Neural progenitor cell (in vitro differentiated cells): ENCODE measurements at regions not wholly inside any gene's neighbourhood (a gene's known extent, or its start where the extent isn't known, plus 50 kb on each side); places are given as distances from the start of the nearest gene placed in this dataset.

Experiments
- DNase-seq: peaks from one replicate; pipeline ENCODE4 v3.0.0-alpha.2; 2016; ENCODE audit warnings: low spot score
- H2AFZ ChIP-seq: fragments of 200-600 bp; sonication (generic); replicated peaks from 2 replicates; pipeline ENCODE4 v1.6.1; 2016; ENCODE audit warnings: antibody characterized with exemption
- H3F3A ChIP-seq: fragments of 200-600 bp; sonication (generic); 2 replicates; pipeline ENCODE4 v1.6.1; 2016; ENCODE audit warnings: antibody characterized with exemption, low read depth
- H3K27ac ChIP-seq: fragments of 200-600 bp; sonication (generic); 2 replicates; pipeline ENCODE4 v1.5.1; 2016; ENCODE audit warnings: mild to moderate bottlenecking
- H3K27me3 ChIP-seq: fragments of 200-600 bp; sonication (generic); 2 replicates; pipeline ENCODE4 v1.6.1; 2016; ENCODE audit warnings: mild to moderate bottlenecking, moderate library complexity
- H3K36me3 ChIP-seq: fragments of 200-600 bp; sonication (generic); 2 replicates; pipeline ENCODE4 v1.5.1; 2016
- H3K4me1 ChIP-seq: fragments of 200-600 bp; sonication (generic); 2 replicates; pipeline ENCODE4 v1.6.1; 2016; ENCODE audit warnings: mixed run types
- H3K4me2 ChIP-seq: fragments of 200-600 bp; sonication (generic); 2 replicates; pipeline ENCODE4 v1.6.1; 2016
- H3K4me3 ChIP-seq: fragments of 200-600 bp; sonication (generic); 2 replicates; pipeline ENCODE4 v1.5.1; 2016
- H3K79me2 ChIP-seq: fragments of 200-600 bp; sonication (generic); 2 replicates; pipeline ENCODE4 v1.6.1; 2016; ENCODE audit warnings: low read depth
- H3K9ac ChIP-seq: fragments of 200-600 bp; sonication (generic); 2 replicates; pipeline ENCODE4 v1.6.1; 2016
- H3K9me3 ChIP-seq: fragments of 200-600 bp; sonication (generic); 2 replicates; pipeline ENCODE4 v1.5.1; 2016; ENCODE audit warnings: low read depth
- H4K20me1 ChIP-seq: fragments of 200-600 bp; sonication (generic); 2 replicates; pipeline ENCODE4 v1.6.1; 2016; ENCODE audit warnings: low read depth
- H3K27ac Mint-ChIP-seq: 3 replicates; pipeline ENCODE4 v1.8.0; 2021; ENCODE audit warnings: mixed read lengths
- H3K27me3 Mint-ChIP-seq: 2 replicates; pipeline ENCODE4 v1.8.0; 2022; ENCODE audit warnings: low read depth, mild to moderate bottlenecking, inconsistent platforms, moderate library complexity, mixed read lengths; ENCODE audit not compliant: insufficient read depth
- H3K36me3 Mint-ChIP-seq: 3 replicates; pipeline ENCODE4 v1.8.0; 2021; ENCODE audit warnings: mixed read lengths
- H3K4me1 Mint-ChIP-seq: 3 replicates; pipeline ENCODE4 v1.8.0; 2021; ENCODE audit warnings: mixed read lengths
- H3K4me3 Mint-ChIP-seq: 3 replicates; pipeline ENCODE4 v1.8.0; 2021; ENCODE audit warnings: mild to moderate bottlenecking, moderate library complexity, mixed read lengths
- H3K9me3 Mint-ChIP-seq: 3 replicates; pipeline ENCODE4 v1.8.0; 2020; ENCODE audit warnings: mixed read lengths
- CTCF ChIP-seq: fragments of 200-600 bp; sonication (generic); IDR thresholded peaks from 2 replicates; pipeline ENCODE4 v1.5.1; 2017; ENCODE audit warnings: antibody characterized with exemption, mild to moderate bottlenecking
- EZH2 ChIP-seq: fragments of 200-600 bp; sonication (generic); IDR thresholded peaks from 2 replicates; pipeline ENCODE4 v1.6.1; 2017; ENCODE audit warnings: antibody characterized with exemption, mild to moderate bottlenecking, moderate library complexity
- EZH2phosphoT487 ChIP-seq: fragments of 200-600 bp; sonication (generic); IDR thresholded peaks from 2 replicates; pipeline ENCODE4 v1.6.1; 2017; ENCODE audit warnings: antibody characterized with exemption

GRCh38 chr2:20118051-20118450, 66.6 kb upstream of the LAPTM4A start:
- no peak overlapping the region for H2AFZ ChIP-seq
- no peak overlapping the region for H3K4me3 ChIP-seq
- H3K9me3 ChIP-seq: no peaks in the 10 kb centered on the region
- H3K79me2 ChIP-seq: no peaks in the 10 kb centered on the region
- H3K36me3 ChIP-seq: no peaks in the 10 kb centered on the region
- H3K27ac ChIP-seq: no peak overlapping the region
- H3K4me2 ChIP-seq: no peak overlapping the region
- DNase-seq: no peak
- no peak for TF ChIP-seq EZH2
- Mint-ChIP-seq H3K9me3 (no peaks in the 10 kb centered on the region), H3K27ac (no peak overlapping the region), H3K36me3 (no peaks in the 10 kb centered on the region), H3K4me3 (no peak overlapping the region), H3K4me1 (no peaks in the 10 kb centered on the region), H3K27me3 (peaks cover 4% of the 10 kb centered on the region)
- no peaks in the 10 kb centered on the region for H3F3A ChIP-seq
- H3K27me3 ChIP-seq: no peaks in the 10 kb centered on the region
- no peak overlapping the region for H3K9ac ChIP-seq
- H3K4me1 ChIP-seq: no peaks in the 10 kb centered on the region
- H4K20me1 ChIP-seq: no peaks in the 10 kb centered on the region

GRCh38 chr2:20115902-20116301, 64.5 kb upstream of the LAPTM4A start:
- DNase-seq: no peak
- Histone ChIP-seq H3K9me3 (no peaks in the 10 kb centered on the region), H3F3A (no peaks in the 10 kb centered on the region), H3K79me2 (no peaks in the 10 kb centered on the region), H3K27ac (no peak overlapping the region), H3K4me2 (no peak overlapping the region), H3K4me1 (no peaks in the 10 kb centered on the region), H2AFZ (no peak overlapping the region), H3K36me3 (no peaks in the 10 kb centered on the region), H4K20me1 (no peaks in the 10 kb centered on the region), H3K27me3 (no peaks in the 10 kb centered on the region), H3K4me3 (no peak overlapping the region), H3K9ac (no peak overlapping the region)
- Mint-ChIP-seq H3K27ac (no peak overlapping the region), H3K9me3 (no peaks in the 10 kb centered on the region), H3K4me3 (no peak overlapping the region), H3K36me3 (no peaks in the 10 kb centered on the region), H3K27me3 (peaks cover 7% of the 10 kb centered on the region), H3K4me1 (peaks cover 9% of the 10 kb centered on the region)
- no peak for TF ChIP-seq EZH2phosphoT487
- no peak for TF ChIP-seq EZH2
- TF ChIP-seq CTCF: no peak

GRCh38 chr2:20115374-20115773, 63.9 kb upstream of the LAPTM4A start:
- Histone ChIP-seq H4K20me1 (no peaks in the 10 kb centered on the region), H3F3A (no peaks in the 10 kb centered on the region), H3K27me3 (no peaks in the 10 kb centered on the region), H3K4me3 (no peak overlapping the region), H3K4me1 (no peaks in the 10 kb centered on the region), H3K9ac (no peak overlapping the region), H3K79me2 (no peaks in the 10 kb centered on the region), H3K4me2 (no peak overlapping the region), H3K36me3 (no peaks in the 10 kb centered on the region), H3K27ac (no peak overlapping the region), H2AFZ (no peak overlapping the region), H3K9me3 (no peaks in the 10 kb centered on the region)
- Mint-ChIP-seq H3K27ac (no peak overlapping the region), H3K4me1 (peaks cover 14% of the 10 kb centered on the region), H3K9me3 (peaks cover under 1% of the 10 kb centered on the region), H3K27me3 (peaks cover 8% of the 10 kb centered on the region), H3K4me3 (no peak overlapping the region), H3K36me3 (no peaks in the 10 kb centered on the region)
- no peak for TF ChIP-seq EZH2phosphoT487
- TF ChIP-seq EZH2: no peak
- TF ChIP-seq CTCF: no peak
- no peak for DNase-seq

- Mint-ChIP-seq H3K27ac (no peak overlapping the region), H3K4me3 (no peak overlapping the region), H3K9me3 (peaks cover 2% of the 10 kb centered on the region), H3K4me1 (peaks cover 16% of the 10 kb centered on the region), H3K27me3 (peaks cover 10% of the 10 kb centered on the region), H3K36me3 (no peaks in the 10 kb centered on the region)
- DNase-seq: no peak
- TF ChIP-seq EZH2 (no peak), EZH2phosphoT487 (no peak), CTCF (no peak)
- Histone ChIP-seq H3K27ac (no peak overlapping the region), H3K79me2 (no peaks in the 10 kb centered on the region), H3K9ac (no peak overlapping the region), H4K20me1 (no peaks in the 10 kb centered on the region), H3K9me3 (no peaks in the 10 kb centered on the region), H3K4me1 (no peaks in the 10 kb centered on the region), H2AFZ (no peak overlapping the region), H3K36me3 (no peaks in the 10 kb centered on the region), H3K27me3 (no peaks in the 10 kb centered on the region), H3K4me3 (no peak overlapping the region), H3F3A (no peaks in the 10 kb centered on the region), H3K4me2 (no peak overlapping the region)
Measured at GRCh38 chr2:20113986-20114938, 62.8 kb upstream of the LAPTM4A start.
